ENCODE measurements at regions not wholly inside any gene's neighbourhood (a gene's known extent, or its start where the extent isn't known, plus 50 kb on each side); places are given as distances from the start of the nearest gene placed in this dataset.

GRCh38 chr5:34535433-34535832 is 120.7 kb upstream of the RAI14 start:
- H3K9me3 Mint-ChIP-seq: peaks cover 3% of the 10 kb centered on the region
- H3K36me3 ChIP-seq (ENCODE audit: insufficient read depth): no peaks in the 10 kb centered on the region
- H3K36me3 Mint-ChIP-seq (ENCODE audit: low read depth): peaks cover 5% of the 10 kb centered on the region
- no peak overlapping the region for H3K4me3 Mint-ChIP-seq
- H3K4me3 ChIP-seq: no peak overlapping the region
- no peak for TF ChIP-seq NANOG (IDR thresholded peaks at IDR 0.05; ENCODE audit: borderline replicate concordance)
- TF ChIP-seq, protein P1, sequence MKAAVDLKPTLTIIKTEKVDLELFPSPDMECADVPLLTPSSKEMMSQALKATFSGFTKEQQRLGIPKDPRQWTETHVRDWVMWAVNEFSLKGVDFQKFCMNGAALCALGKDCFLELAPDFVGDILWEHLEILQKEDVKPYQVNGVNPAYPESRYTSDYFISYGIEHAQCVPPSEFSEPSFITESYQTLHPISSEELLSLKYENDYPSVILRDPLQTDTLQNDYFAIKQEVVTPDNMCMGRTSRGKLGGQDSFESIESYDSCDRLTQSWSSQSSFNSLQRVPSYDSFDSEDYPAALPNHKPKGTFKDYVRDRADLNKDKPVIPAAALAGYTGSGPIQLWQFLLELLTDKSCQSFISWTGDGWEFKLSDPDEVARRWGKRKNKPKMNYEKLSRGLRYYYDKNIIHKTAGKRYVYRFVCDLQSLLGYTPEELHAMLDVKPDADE (IDR thresholded peaks at IDR 0.05): no peak
- TF ChIP-seq STAT1 (IDR thresholded peaks at IDR 0.05; ENCODE audit: unreplicated experiment): no peak
- TF ChIP-seq ZNF331 (CRISPR knock-in tag; IDR thresholded peaks at IDR 0.05; ENCODE audit: low read depth): no peak
- TF ChIP-seq ZNF462 (CRISPR knock-in tag; IDR thresholded peaks at IDR 0.05): no peak
- no peak for TF ChIP-seq EZH2 (IDR thresholded peaks at IDR 0.05; ENCODE audit: low read depth, unreplicated experiment)
- TF ChIP-seq, protein P2, sequence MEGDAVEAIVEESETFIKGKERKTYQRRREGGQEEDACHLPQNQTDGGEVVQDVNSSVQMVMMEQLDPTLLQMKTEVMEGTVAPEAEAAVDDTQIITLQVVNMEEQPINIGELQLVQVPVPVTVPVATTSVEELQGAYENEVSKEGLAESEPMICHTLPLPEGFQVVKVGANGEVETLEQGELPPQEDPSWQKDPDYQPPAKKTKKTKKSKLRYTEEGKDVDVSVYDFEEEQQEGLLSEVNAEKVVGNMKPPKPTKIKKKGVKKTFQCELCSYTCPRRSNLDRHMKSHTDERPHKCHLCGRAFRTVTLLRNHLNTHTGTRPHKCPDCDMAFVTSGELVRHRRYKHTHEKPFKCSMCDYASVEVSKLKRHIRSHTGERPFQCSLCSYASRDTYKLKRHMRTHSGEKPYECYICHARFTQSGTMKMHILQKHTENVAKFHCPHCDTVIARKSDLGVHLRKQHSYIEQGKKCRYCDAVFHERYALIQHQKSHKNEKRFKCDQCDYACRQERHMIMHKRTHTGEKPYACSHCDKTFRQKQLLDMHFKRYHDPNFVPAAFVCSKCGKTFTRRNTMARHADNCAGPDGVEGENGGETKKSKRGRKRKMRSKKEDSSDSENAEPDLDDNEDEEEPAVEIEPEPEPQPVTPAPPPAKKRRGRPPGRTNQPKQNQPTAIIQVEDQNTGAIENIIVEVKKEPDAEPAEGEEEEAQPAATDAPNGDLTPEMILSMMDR (conservative IDR thresholded peaks at IDR 0.05; ENCODE audit: low read depth in 2 of 2): no peak
- TF ChIP-seq POLR2AphosphoS5 (IDR thresholded peaks at IDR 0.05; ENCODE audit: low read depth): no peak
- TF ChIP-seq ZNF114 (CRISPR knock-in tag; IDR thresholded peaks at IDR 0.05): no peak
- no peak for TF ChIP-seq EZH2phosphoT487 (IDR thresholded peaks at IDR 0.05; ENCODE audit: unreplicated experiment)
- TF ChIP-seq JUNB (IDR thresholded peaks at IDR 0.05; ENCODE audit: unreplicated experiment): no peak
- no peak for TF ChIP-seq REST (IDR thresholded peaks at IDR 0.05; ENCODE audit: unreplicated experiment)
- TF ChIP-seq CREB1 (CRISPR knock-in tag; IDR thresholded peaks at IDR 0.05; ENCODE audit: low read depth): no peak
- no peaks in the 10 kb centered on the region for H3F3A ChIP-seq (replicated peaks; ENCODE audit: low read depth)
- no peaks in the 10 kb centered on the region for H3K9me2 ChIP-seq (ENCODE audit: insufficient read depth)
- ATAC-seq: no peak
- no peak overlapping the region for H3K4me2 ChIP-seq
- peaks cover 10% of the 10 kb centered on the region; the same call in 1 of the 2 replicates for H3K4me1 ChIP-seq (ENCODE audit: insufficient read depth)
- H3K27me3 Mint-ChIP-seq (ENCODE audit: insufficient read depth, low read depth, poor library complexity): peaks cover 6% of the 10 kb centered on the region
- no peak for DNase-seq (ENCODE audit: low spot score)
- H3K79me2 ChIP-seq (replicated peaks; ENCODE audit: insufficient read depth): no peaks in the 10 kb centered on the region
- no peaks in the 10 kb centered on the region for H4K20me1 ChIP-seq (replicated peaks; ENCODE audit: insufficient read depth)
- H3K4me1 Mint-ChIP-seq: peaks cover 11% of the 10 kb centered on the region; the same call in 2 of the 3 replicates
- H3K27ac Mint-ChIP-seq: no peak overlapping the region
- H3K27ac ChIP-seq (ENCODE audit: low read depth): no peak overlapping the region
- peak overlapping the region; percentile 5; the same call in 1 of the 2 replicates for H2AFZ ChIP-seq
- no peaks in the 10 kb centered on the region for H3K27me3 ChIP-seq (ENCODE audit: insufficient read depth)

All from GM23338 (cell line).